H1 (cell line): ENCODE measurements at regions not wholly inside any gene's neighbourhood (a gene's known extent, or its start where the extent isn't known, plus 50 kb on each side); places are given as distances from the start of the nearest gene placed in this dataset.

Source experiments
- ATF3 ChIP-seq: IDR thresholded peaks from 2 replicates; pipeline ENCODE4 v1.6.1; 2011; ENCODE audit warnings: low read depth, mild to moderate bottlenecking, low read length; ENCODE audit not compliant: insufficient read depth
- CBX8 ChIP-seq: fragments of 300-800, 300-1000 bp; sonication (generic); IDR thresholded peaks from 2 replicates; pipeline ENCODE4 v1.7.1; 2016; ENCODE audit warnings: low read depth, low read length, borderline replicate concordance
- CHD2 ChIP-seq: IDR thresholded peaks from 2 replicates; pipeline ENCODE4 v1.6.1; 2012; ENCODE audit warnings: low read length, improper control_type of control experiment
- CTCF ChIP-seq, 3 experiments: IDR thresholded peaks; 1 replicate in 2 of 3; 2 replicates in 1 of 3; pipeline versions ENCODE4 v1.5.1 to v1.6.1; 2011; ENCODE audit warnings: low read length in 3 of 3, mild to moderate bottlenecking in 3 of 3, inconsistent platforms in 2 of 3, low read depth in 1 of 3, moderate library complexity in 1 of 3; ENCODE audit not compliant: insufficient read depth in 1 of 3; ENCODE audit errors: control extremely low read depth in 1 of 3
- E2F6 ChIP-seq: IDR thresholded peaks from 2 replicates; pipeline ENCODE4 v1.6.1; 2012; ENCODE audit warnings: inconsistent platforms
- EZH2 ChIP-seq: fragments of 200-600 bp; sonication (generic); IDR thresholded peaks from 2 replicates; pipeline ENCODE4 v1.7.1; 2012; ENCODE audit warnings: low read depth, mild to moderate bottlenecking, moderate library complexity, low read length, inconsistent platforms; ENCODE audit not compliant: severe bottlenecking
- MAFK ChIP-seq: IDR thresholded peaks from 2 replicates; pipeline ENCODE4 v1.6.1; 2012; ENCODE audit warnings: low read depth, mild to moderate bottlenecking, improper control_type of control experiment, low read length
- PHF8 ChIP-seq: fragments of 200-600 bp; sonication (generic); conservative IDR thresholded peaks from 2 replicates; pipeline ENCODE4 v1.7.1; 2012; ENCODE audit warnings: low read depth, mild to moderate bottlenecking, inconsistent platforms, low read length, moderate library complexity
- POLR2A ChIP-seq, 2 experiments: IDR thresholded peaks; 1 replicate in 1 of 2; 2 replicates in 1 of 2; pipeline ENCODE4 v1.6.1; 2011; ENCODE audit warnings: low read depth in 2 of 2, low read length in 2 of 2, mild to moderate bottlenecking in 2 of 2; ENCODE audit errors: control extremely low read depth in 1 of 2
- POLR2AphosphoS5 ChIP-seq: IDR thresholded peaks from 2 replicates; pipeline ENCODE4 v1.6.1; 2011; ENCODE audit warnings: low read depth, low read length
- SIX5 ChIP-seq: IDR thresholded peaks from 2 replicates; pipeline ENCODE4 v1.6.1; 2011; ENCODE audit warnings: mild to moderate bottlenecking, low read depth, low read length
- USF2 ChIP-seq: IDR thresholded peaks from 2 replicates; pipeline ENCODE4 v1.6.1; 2011; ENCODE audit warnings: low read length, improper control_type of control experiment
- ZNF274 ChIP-seq: IDR thresholded peaks from 2 replicates; pipeline ENCODE4 v1.7.0; 2012; ENCODE audit warnings: low read length, borderline replicate concordance; ENCODE audit errors: extremely low read depth

GRCh38 chr1:68936530-68936929, 439.6 kb upstream of the DEPDC1 start:
- TF ChIP-seq EZH2 (no peak), CBX8 (no peak), ZNF274 (no peak), POLR2AphosphoS5 (no peak), MAFK (no peak), POLR2A (IDR thresholded peaks at IDR 0.05; ENCODE audit: control extremely low read depth in 1 of 2, low read depth in 2 of 2, low read length in 2 of 2) (no peak), CTCF (IDR thresholded peaks at IDR 0.05; ENCODE audit: control extremely low read depth in 1 of 3, insufficient read depth in 1 of 3, low read depth in 1 of 3, low read length in 3 of 3) (no peak), CHD2 (no peak), USF2 (no peak), ATF3 (no peak), E2F6 (no peak), SIX5 (no peak), PHF8 (no peak)
